Mucosa of rectum (tissue), 2 donors: ENCODE measurements at regions not wholly inside any gene's neighbourhood (a gene's known extent, or its start where the extent isn't known, plus 50 kb on each side); places are given as distances from the start of the nearest gene placed in this dataset.

Experiments used
- H3K27ac ChIP-seq, 2 donors: one replicate each; pipeline ENCODE4 v1.7.0; 2013; ENCODE audit warnings: inconsistent platforms in 2 of 2, low read depth in 2 of 2, low read length in 2 of 2
- H3K27me3 ChIP-seq, 2 donors: one replicate each; pipeline ENCODE4 v1.7.0; 2013; ENCODE audit warnings: low read length in 2 of 2; ENCODE audit not compliant: control insufficient read depth in 2 of 2, insufficient read depth in 2 of 2
- H3K36me3 ChIP-seq, 2 donors: one replicate each; pipeline ENCODE4 v1.7.0; 2013; ENCODE audit warnings: low read length in 2 of 2; ENCODE audit not compliant: control insufficient read depth in 2 of 2, insufficient read depth in 2 of 2
- H3K4me1 ChIP-seq, 2 donors: one replicate each; pipeline ENCODE4 v1.7.0; 2013; ENCODE audit warnings: low read length in 2 of 2, mild to moderate bottlenecking in 1 of 2; ENCODE audit not compliant: control insufficient read depth in 2 of 2, insufficient read depth in 2 of 2
- H3K4me3 ChIP-seq, 2 donors: one replicate each; pipeline ENCODE4 v1.7.0; 2013; ENCODE audit warnings: low read length in 2 of 2
- H3K9ac ChIP-seq, 2 donors: one replicate each; pipeline ENCODE4 v1.7.0; 2013; ENCODE audit warnings: low read length in 2 of 2, low read depth in 1 of 2, mild to moderate bottlenecking in 1 of 2
- H3K9me3 ChIP-seq, 2 donors: one replicate each; pipeline ENCODE4 v1.7.0; 2013; ENCODE audit warnings: low read length in 2 of 2; ENCODE audit not compliant: control insufficient read depth in 2 of 2
- donor health status: healthy.
- donor health status: Normal muscosa, but diverticular disease.

- no peaks in the 10 kb centered on the region for H3K36me3 ChIP-seq
- no peak overlapping the region for H3K27ac ChIP-seq
- no peaks in the 10 kb centered on the region for H3K4me1 ChIP-seq
- no peak overlapping the region for H3K4me3 ChIP-seq
- no peak overlapping the region for H3K9ac ChIP-seq
- no peaks in the 10 kb centered on the region for H3K27me3 ChIP-seq
- H3K9me3 ChIP-seq: no peaks in the 10 kb centered on the region
Observed at GRCh38 chr5:158212917-158213316, 354.0 kb upstream of the CLINT1 start.

GRCh38 chr5:158212237-158212636, 353.3 kb upstream of the CLINT1 start:
- no peak overlapping the region for H3K27ac ChIP-seq

GRCh38 chr5:158209219-158209908, 350.4 kb upstream of the CLINT1 start:
- Histone ChIP-seq H3K9ac (no peak overlapping the region), H3K4me1 (no peaks in the 10 kb centered on the region), H3K4me3 (no peak overlapping the region), H3K9me3 (no peaks in the 10 kb centered on the region), H3K36me3 (no peaks in the 10 kb centered on the region), H3K27me3 (no peaks in the 10 kb centered on the region), H3K27ac (no peak overlapping the region)

More at GRCh38 chr5:158212237-158212636, 353.3 kb upstream of the CLINT1 start:
- Histone ChIP-seq H3K4me1 (no peaks in the 10 kb centered on the region), H3K4me3 (no peak overlapping the region), H3K9me3 (no peaks in the 10 kb centered on the region), H3K36me3 (no peaks in the 10 kb centered on the region), H3K27me3 (no peaks in the 10 kb centered on the region), H3K9ac (no peak overlapping the region)

- Histone ChIP-seq H3K4me3 (no peak overlapping the region), H3K4me1 (no peaks in the 10 kb centered on the region), H3K27me3 (no peaks in the 10 kb centered on the region), H3K36me3 (no peaks in the 10 kb centered on the region), H3K9me3 (no peaks in the 10 kb centered on the region), H3K9ac (no peak overlapping the region), H3K27ac (no peak overlapping the region)
Observed at GRCh38 chr5:158207733-158208132, 348.8 kb upstream of the CLINT1 start.

- no peaks in the 10 kb centered on the region for H3K9me3 ChIP-seq
- H3K36me3 ChIP-seq: no peaks in the 10 kb centered on the region
- no peak overlapping the region for H3K4me3 ChIP-seq
- H3K27me3 ChIP-seq: no peaks in the 10 kb centered on the region
- no peak overlapping the region for H3K27ac ChIP-seq
- no peaks in the 10 kb centered on the region for H3K4me1 ChIP-seq
- H3K9ac ChIP-seq: no peak overlapping the region
Observed at GRCh38 chr5:158205992-158206391, 347.0 kb upstream of the CLINT1 start.

- Histone ChIP-seq H3K4me3 (no peak overlapping the region), H3K27ac (no peak overlapping the region), H3K27me3 (no peaks in the 10 kb centered on the region), H3K9me3 (no peaks in the 10 kb centered on the region), H3K9ac (no peak overlapping the region), H3K36me3 (no peaks in the 10 kb centered on the region), H3K4me1 (no peaks in the 10 kb centered on the region)
Observed at GRCh38 chr5:158203261-158203660, 344.3 kb upstream of the CLINT1 start.

GRCh38 chr5:158202801-158203200, 343.9 kb upstream of the CLINT1 start:
- Histone ChIP-seq H3K9me3 (no peaks in the 10 kb centered on the region), H3K4me1 (no peaks in the 10 kb centered on the region), H3K36me3 (no peaks in the 10 kb centered on the region), H3K27me3 (no peaks in the 10 kb centered on the region), H3K27ac (no peak overlapping the region), H3K9ac (no peak overlapping the region), H3K4me3 (no peak overlapping the region)

GRCh38 chr5:158200619-158201018, 341.7 kb upstream of the CLINT1 start:
- no peaks in the 10 kb centered on the region for H3K4me1 ChIP-seq

GRCh38 chr5:158198636-158199035, 339.7 kb upstream of the CLINT1 start:
- no peak overlapping the region for H3K4me3 ChIP-seq
- H3K4me1 ChIP-seq: no peaks in the 10 kb centered on the region
- H3K27me3 ChIP-seq: no peaks in the 10 kb centered on the region
- H3K9me3 ChIP-seq: no peaks in the 10 kb centered on the region
- no peak overlapping the region for H3K27ac ChIP-seq
- H3K36me3 ChIP-seq: no peaks in the 10 kb centered on the region
- H3K9ac ChIP-seq: no peak overlapping the region

More at GRCh38 chr5:158200619-158201018, 341.7 kb upstream of the CLINT1 start:
- H3K9ac ChIP-seq: no peak overlapping the region
- no peaks in the 10 kb centered on the region for H3K36me3 ChIP-seq
- H3K4me3 ChIP-seq: no peak overlapping the region
- no peaks in the 10 kb centered on the region for H3K27me3 ChIP-seq
- no peaks in the 10 kb centered on the region for H3K9me3 ChIP-seq
- H3K27ac ChIP-seq: no peak overlapping the region

- no peak overlapping the region for H3K4me3 ChIP-seq
- no peaks in the 10 kb centered on the region for H3K36me3 ChIP-seq
- H3K27ac ChIP-seq: no peak overlapping the region
- no peaks in the 10 kb centered on the region for H3K4me1 ChIP-seq
- H3K27me3 ChIP-seq: no peaks in the 10 kb centered on the region
- H3K9ac ChIP-seq: no peak overlapping the region
- H3K9me3 ChIP-seq: no peaks in the 10 kb centered on the region
Observed at GRCh38 chr5:158195416-158196210, 336.7 kb upstream of the CLINT1 start.
